OCI-LY3 (cell line): ENCODE measurements at regions not wholly inside any gene's neighbourhood (a gene's known extent, or its start where the extent isn't known, plus 50 kb on each side); places are given as distances from the start of the nearest gene placed in this dataset.
"Not testable (repeated sequence)": the region's sequence is repeated elsewhere in the genome, so short reads cannot be mapped to it uniquely, and the experiment has no call there.

Experiments used
- H2AFZ ChIP-seq: fragments of 200-600, 300-600 bp; shearing (Covaris generic); 2 replicates; pipeline ENCODE4 v1.6.0; 2014; ENCODE audit warnings: antibody characterized with exemption, low read depth, low read length
- H3K27ac ChIP-seq: fragments of 200-600, 300-600 bp; sonication (generic); 2 replicates; pipeline ENCODE4 v1.5.1; 2014; ENCODE audit warnings: mild to moderate bottlenecking, low read length, moderate library complexity, mixed read lengths
- H3K27me3 ChIP-seq: fragments of 200-600, 300-600 bp; sonication (generic); 2 replicates; pipeline ENCODE4 v1.6.1; 2014; ENCODE audit warnings: low read depth, low read length, mixed read lengths
- H3K36me3 ChIP-seq: fragments of 200-600, 300-600 bp; sonication (generic); replicated peaks from 2 replicates; pipeline ENCODE3; 2014; ENCODE audit warnings: low read depth, low read length, mixed read lengths
- H3K4me1 ChIP-seq: fragments of 300-600, 200-600 bp; sonication (generic); 2 replicates; pipeline ENCODE4 v1.6.1; 2014; ENCODE audit warnings: low read length, mixed read lengths
- H3K4me2 ChIP-seq: fragments of 200-600, 300-600 bp; sonication (generic); 2 replicates; pipeline ENCODE4 v1.6.1; 2014; ENCODE audit warnings: low read length, mixed read lengths
- H3K4me3 ChIP-seq: fragments of 300-600, 200-600 bp; sonication (generic); 2 replicates; pipeline ENCODE4 v1.5.1; 2014; ENCODE audit warnings: antibody characterized with exemption, mild to moderate bottlenecking, low read length, moderate library complexity
- H3K79me2 ChIP-seq: fragments of 300-600, 200-600 bp; shearing (Covaris generic); 2 replicates; pipeline ENCODE4 v1.6.1; 2014; ENCODE audit warnings: mild to moderate bottlenecking, low read length, mixed read lengths
- H3K9ac ChIP-seq: fragments of 300-600, 200-600 bp; shearing (Covaris generic); 2 replicates; pipeline ENCODE4 v1.6.0; 2014; ENCODE audit warnings: mild to moderate bottlenecking, low read length, moderate library complexity
- H3K9me3 ChIP-seq: fragments of 200-600, 300-600 bp; shearing (Covaris generic); 2 replicates; pipeline ENCODE4 v1.6.1; 2014; ENCODE audit warnings: low read length, mixed read lengths; ENCODE audit not compliant: insufficient read depth
- H4K20me1 ChIP-seq: fragments of 200-600, 300-600 bp; sonication (generic); 2 replicates; pipeline ENCODE4 v1.6.1; 2016; ENCODE audit warnings: low read length, mixed read lengths; ENCODE audit not compliant: insufficient read depth
- CTCF ChIP-seq: fragments of 200-600, 300-600 bp; sonication (generic); IDR thresholded peaks from 2 replicates; pipeline ENCODE4 v1.5.1; 2014; ENCODE audit warnings: antibody characterized with exemption, low read length, low read depth
- EZH2phosphoT487 ChIP-seq: fragments of 200-600 bp; shearing (Covaris generic); IDR thresholded peaks from 2 replicates; pipeline ENCODE4 v1.6.1; 2018; ENCODE audit warnings: antibody characterized with exemption, mixed run types, low read depth

- no peaks in the 10 kb centered on the region for H3K79me2 ChIP-seq
- H3K27ac ChIP-seq: no peak overlapping the region
- no peaks in the 10 kb centered on the region for H3K36me3 ChIP-seq
- no peaks in the 10 kb centered on the region for H4K20me1 ChIP-seq
- no peak overlapping the region for H3K9ac ChIP-seq
- no peak for TF ChIP-seq CTCF
- no peak for TF ChIP-seq EZH2phosphoT487
- no peaks in the 10 kb centered on the region for H3K9me3 ChIP-seq
- H3K27me3 ChIP-seq: peaks cover 6% of the 10 kb centered on the region; the same call in 1 of the 2 replicates
- peaks cover 16% of the 10 kb centered on the region for H3K4me1 ChIP-seq
- H2AFZ ChIP-seq: no peak overlapping the region
- H3K4me2 ChIP-seq: no peak overlapping the region
- H3K4me3 ChIP-seq: no peak overlapping the region
Measured at GRCh38 chr2:132270255-132270654, 108.5 kb upstream of the ANKRD30BL start.

- no peak overlapping the region for H3K27ac ChIP-seq
- no peak overlapping the region for H3K4me2 ChIP-seq
- no peak overlapping the region for H3K4me3 ChIP-seq
Measured at GRCh38 chr2:132270981-132271546, 109.3 kb upstream of the ANKRD30BL start.

GRCh38 chr2:132271794-132272193 lies 110.0 kb upstream of the ANKRD30BL start:
- H3K36me3 ChIP-seq, H3K4me2 ChIP-seq, H3K27ac ChIP-seq, H3K27me3 ChIP-seq, H3K79me2 ChIP-seq, H4K20me1 ChIP-seq, H3K4me3 ChIP-seq, H3K9ac ChIP-seq, H2AFZ ChIP-seq, H3K9me3 ChIP-seq: not testable (repeated sequence)
- peaks cover 16% of the 10 kb centered on the region for H3K4me1 ChIP-seq

More at GRCh38 chr2:132270981-132271546, 109.3 kb upstream of the ANKRD30BL start:
- TF ChIP-seq EZH2phosphoT487 (no peak), CTCF (no peak)
- H4K20me1 ChIP-seq: no peaks in the 10 kb centered on the region
- H3K9ac ChIP-seq: no peak overlapping the region
- H3K79me2 ChIP-seq: no peaks in the 10 kb centered on the region
- H2AFZ ChIP-seq: no peak overlapping the region
- no peaks in the 10 kb centered on the region for H3K36me3 ChIP-seq
- H3K4me1 ChIP-seq: peaks cover 16% of the 10 kb centered on the region
- H3K9me3 ChIP-seq: no peaks in the 10 kb centered on the region
- peaks cover 6% of the 10 kb centered on the region; the same call in 1 of the 2 replicates for H3K27me3 ChIP-seq

GRCh38 chr2:132272713-132273112 lies 111.0 kb upstream of the ANKRD30BL start:
- peaks cover 6% of the 10 kb centered on the region; the same call in 1 of the 2 replicates for H3K27me3 ChIP-seq
- no peaks in the 10 kb centered on the region for H3K36me3 ChIP-seq
- H3K4me2 ChIP-seq: no peak overlapping the region
- no peak overlapping the region for H3K27ac ChIP-seq
- no peaks in the 10 kb centered on the region for H3K9me3 ChIP-seq
- H4K20me1 ChIP-seq: no peaks in the 10 kb centered on the region
- H3K9ac ChIP-seq: no peak overlapping the region
- H3K79me2 ChIP-seq: no peaks in the 10 kb centered on the region
- no peak overlapping the region for H3K4me3 ChIP-seq
- peaks cover 9% of the 10 kb centered on the region for H3K4me1 ChIP-seq
- no peak overlapping the region for H2AFZ ChIP-seq
- TF ChIP-seq CTCF (no peak), EZH2phosphoT487 (no peak)

GRCh38 chr2:132273585-132273984 lies 111.8 kb upstream of the ANKRD30BL start:
- H3K4me3 ChIP-seq, H3K4me1 ChIP-seq: not testable (repeated sequence)

More at GRCh38 chr2:132273585-132273984, 111.8 kb upstream of the ANKRD30BL start:
- not testable (repeated sequence) for H3K9me3 ChIP-seq, H3K79me2 ChIP-seq, H2AFZ ChIP-seq, H3K36me3 ChIP-seq, H3K9ac ChIP-seq, H3K27ac ChIP-seq, H4K20me1 ChIP-seq, H3K27me3 ChIP-seq, H3K4me2 ChIP-seq
